HG03558 (cell line): ENCODE measurements at regions not wholly inside any gene's neighbourhood (a gene's known extent, or its start where the extent isn't known, plus 50 kb on each side); places are given as distances from the start of the nearest gene placed in this dataset.
"Not testable (repeated sequence)": the region's sequence is repeated elsewhere in the genome, so short reads cannot be mapped to it uniquely, and the experiment has no call there.

Experiments
- ATAC-seq: cut with Tn5 transposase; IDR thresholded peaks from one replicate; pipeline ENCODE4 v1.9.1; 2021; ENCODE audit warnings: moderate number of reproducible peaks; ENCODE audit not compliant: unreplicated experiment; ENCODE audit errors: extremely low read depth

DNA sequence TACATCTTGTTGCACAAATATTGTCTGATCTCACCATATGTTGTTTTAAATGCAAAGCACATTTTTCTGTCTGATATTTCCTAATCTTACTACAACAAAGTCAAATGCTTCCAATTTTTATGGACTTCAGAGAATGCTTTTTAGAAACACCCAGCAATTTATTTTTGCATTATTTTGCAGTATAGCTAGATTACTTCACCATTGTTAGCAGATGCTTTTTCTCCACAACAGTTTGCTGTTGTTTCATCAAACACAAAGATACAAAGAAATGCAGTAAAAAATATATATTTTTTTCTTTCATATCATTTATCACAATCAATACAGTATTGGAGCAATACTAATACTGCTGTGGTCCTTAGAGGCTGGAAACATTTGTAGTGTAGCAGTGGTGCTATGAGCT lies 674.4 kb downstream of the TMTC2 start:
- ATAC-seq: no peak

DNA sequence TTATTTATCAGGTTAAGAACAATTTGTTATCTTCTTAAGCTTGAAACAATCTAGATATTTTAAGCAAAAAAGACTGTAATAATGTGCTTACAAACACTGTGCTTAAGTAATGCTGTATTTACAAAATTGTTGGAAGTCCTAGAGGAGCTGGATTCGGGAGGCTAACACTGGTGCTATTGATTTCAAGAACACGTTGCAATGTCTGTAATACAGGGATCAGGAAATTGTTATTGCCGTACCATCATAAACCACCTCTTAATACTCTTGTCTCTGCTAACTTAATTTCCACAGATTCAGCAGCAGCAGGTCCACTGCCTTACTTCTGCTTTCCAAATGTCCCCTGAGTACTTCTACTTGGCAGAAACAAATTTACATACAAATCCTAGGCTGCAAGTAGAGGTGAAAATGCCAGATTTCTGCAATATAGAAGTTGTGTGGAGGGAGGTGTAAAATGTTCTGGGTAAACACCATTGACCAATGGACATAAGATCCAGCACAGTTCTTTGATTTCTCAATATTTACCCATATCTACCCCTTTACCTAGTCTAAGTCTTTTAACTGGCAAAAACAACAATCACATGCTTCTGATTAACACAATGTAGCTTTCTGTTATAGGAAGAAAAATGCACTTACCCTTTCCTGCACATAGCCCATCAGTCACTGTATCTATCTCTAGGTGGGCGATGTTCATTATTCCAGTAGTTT lies 663.4 kb downstream of the TMTC2 start:
- ATAC-seq: no peak

DNA sequence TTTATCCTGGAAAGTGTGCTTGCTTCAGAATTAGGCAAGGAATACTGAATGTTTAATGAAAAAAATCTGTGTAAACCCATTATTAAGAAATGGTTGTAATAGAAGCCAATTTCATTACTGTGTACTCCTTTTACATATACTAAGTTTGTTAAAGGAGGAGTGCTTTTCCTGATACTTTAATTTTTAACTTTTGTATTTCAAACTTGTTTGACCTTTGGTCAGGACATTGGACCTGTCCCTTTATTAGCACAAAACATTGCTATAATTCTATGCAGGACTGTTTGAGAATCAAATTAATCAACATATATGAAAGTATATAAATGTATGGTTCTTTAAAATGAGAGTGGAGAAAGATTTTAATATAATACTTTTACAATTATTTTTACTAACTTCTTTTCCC lies 659.6 kb downstream of the TMTC2 start:
- ATAC-seq: no peak

DNA sequence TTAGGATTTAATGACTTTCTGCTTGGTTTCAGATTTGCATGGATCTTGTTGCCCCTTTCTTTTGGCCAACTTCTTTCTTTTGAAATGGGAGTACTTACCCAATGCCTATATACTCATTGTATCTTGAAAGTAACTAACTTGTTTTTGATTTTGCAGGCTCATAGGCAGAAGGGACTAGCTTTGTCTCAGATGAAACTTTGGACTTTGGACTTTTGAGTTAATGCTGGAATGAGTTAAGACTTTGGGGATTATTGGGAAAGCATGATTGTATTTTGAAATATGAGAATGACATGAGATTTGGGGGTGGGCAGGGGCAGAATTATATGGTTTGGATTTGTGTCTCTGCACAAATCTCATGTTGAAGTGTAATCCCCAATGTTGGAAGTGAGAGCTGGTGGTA lies 657.1 kb downstream of the TMTC2 start:
- ATAC-seq: no peak

DNA sequence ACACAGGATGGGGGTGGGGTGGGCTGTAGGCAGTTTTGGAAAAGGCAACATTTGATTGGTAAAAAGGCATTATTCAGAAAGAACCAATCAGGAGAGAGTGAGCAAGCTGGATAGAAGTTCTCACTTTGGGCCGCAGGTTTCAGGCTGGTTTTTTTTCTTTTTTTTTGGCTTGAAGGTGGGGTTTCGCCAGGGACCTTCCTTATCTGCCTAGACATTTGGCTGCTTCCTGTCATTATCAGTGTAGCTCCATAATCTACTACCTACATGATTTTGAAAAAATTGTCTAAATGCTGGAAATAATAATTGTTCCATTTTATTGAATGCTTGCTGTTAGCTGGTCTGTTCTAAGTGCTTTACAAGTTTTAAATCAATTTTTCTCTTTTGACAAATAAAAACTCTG lies 649.0 kb downstream of the TMTC2 start:
- no peak for ATAC-seq

DNA sequence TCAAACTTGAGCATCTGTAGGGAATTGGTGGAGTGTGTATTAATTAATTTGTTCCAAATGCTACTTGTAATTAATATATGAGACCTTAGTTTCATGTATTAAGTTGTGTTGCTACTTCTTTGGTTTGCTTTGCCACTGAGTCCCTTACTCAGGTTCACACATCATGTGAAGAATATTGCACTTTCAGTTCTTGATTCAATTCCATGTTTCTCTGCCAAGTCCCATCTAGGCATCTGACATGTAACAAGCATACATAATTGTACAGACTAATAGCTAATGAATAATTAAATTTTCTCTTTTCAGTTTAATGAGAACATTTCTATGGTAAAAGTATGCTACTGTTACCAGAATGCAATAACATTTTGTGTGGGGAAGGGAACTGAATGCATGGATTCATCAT lies 640.0 kb downstream of the TMTC2 start:
- ATAC-seq: no peak

DNA sequence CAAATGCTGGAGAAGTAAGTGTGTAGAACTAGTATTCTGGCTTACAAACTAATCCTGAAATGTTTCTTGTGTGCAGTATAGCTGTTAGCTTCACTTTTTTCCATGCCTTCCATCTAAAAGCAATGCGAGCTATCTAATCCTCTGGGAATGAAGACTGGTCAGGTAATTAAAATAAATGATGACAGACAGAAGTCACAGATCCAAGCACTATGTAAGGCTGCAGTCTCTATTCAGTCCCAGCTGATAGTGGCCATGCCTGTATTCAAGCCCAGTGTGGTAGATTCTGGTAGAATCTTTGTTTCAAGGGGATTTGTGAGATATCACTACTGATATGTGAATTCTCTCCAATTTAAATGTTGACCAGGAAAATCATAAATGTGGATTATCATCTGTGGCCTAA lies 637.2 kb downstream of the TMTC2 start:
- no peak for ATAC-seq

DNA sequence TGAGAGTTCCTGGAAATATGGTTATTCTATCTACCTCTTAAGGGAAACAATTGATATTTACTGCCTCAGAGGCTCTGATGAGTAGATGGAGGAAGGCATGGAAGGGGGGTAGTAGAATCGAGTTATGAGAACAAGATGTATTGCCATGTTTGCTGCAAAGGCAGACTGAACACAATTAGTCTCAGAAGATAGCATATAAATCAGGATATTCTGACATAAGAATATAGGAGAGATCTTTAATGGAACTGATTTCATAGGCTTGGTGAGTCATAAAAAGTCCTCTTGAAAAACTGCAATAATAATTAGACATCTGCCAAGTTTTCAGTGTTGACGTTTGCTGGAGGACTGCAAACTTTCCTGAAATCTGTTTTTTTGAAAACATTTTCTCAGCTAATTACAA lies 636.1 kb downstream of the TMTC2 start:
- no peak for ATAC-seq

DNA sequence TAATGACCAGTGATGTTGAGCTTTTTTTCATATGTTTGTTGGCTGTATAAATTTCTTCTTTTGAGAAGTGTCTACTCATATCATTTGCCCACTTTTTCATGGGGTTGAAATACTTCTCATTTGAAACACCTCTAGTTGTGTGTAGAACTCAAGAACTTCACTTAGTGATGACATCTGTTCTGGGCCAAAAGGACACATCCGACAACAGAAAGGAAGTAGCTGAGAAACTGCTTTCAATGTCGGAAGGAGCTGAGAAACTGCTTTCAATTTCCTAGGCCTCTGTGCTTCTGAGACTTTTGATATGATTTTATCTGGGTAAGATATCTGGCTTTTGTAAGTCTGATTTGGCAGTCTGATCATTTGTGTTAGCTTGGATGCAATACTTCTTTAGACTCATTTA lies 635.3 kb downstream of the TMTC2 start:
- ATAC-seq: no peak

DNA sequence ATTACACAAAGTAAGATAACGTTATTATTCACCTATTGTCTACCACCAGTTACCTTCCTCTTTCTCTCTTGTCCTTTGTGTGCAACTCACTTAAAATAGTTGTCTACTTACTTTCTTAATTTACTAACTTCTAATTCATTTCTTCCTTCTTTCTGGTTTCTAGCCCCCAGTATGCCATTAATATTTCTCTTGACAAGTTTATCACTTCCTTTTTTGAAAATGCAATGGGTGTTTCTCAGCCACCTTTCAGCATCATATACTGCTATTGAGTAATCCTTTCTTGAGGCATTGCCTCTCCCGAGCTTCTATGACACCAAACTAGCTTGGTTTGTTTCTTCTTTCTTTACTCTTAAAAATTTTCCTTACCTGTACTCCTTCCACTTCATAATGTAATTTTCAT lies 633.6 kb downstream of the TMTC2 start:
- no peak for ATAC-seq

DNA sequence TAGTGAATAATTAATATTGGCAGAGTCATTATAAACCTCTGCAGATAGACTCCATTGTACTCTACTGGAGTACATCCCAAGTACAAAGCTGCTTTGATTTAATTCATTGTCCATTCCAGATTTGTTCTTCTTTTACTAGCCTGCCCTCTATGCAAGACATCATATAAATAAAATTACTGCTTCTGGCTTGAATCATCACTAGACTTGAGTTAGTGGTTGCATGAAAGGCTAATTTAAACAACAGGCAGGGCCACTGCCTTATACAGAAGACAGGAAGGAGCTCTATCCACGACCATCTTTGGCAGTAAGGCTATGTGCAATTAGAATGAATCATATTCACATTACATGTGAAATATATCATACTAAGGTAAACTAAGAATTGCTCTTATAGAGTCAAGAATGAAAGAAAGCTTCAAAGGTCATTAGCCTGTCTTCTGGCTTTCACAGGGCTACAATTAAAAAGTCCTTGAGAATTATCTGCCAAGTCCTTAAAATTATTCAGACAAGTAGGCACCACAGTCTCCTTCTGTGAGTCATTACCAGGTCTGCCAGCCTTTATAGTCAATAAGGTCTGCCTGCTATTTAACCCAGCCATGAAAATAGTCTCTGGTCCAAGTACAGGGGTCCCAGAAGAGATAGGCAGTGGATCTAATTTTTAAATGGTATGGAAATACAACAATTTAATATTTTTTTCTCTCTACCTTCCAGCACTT lies 631.8 kb downstream of the TMTC2 start:
- no peak for ATAC-seq

DNA sequence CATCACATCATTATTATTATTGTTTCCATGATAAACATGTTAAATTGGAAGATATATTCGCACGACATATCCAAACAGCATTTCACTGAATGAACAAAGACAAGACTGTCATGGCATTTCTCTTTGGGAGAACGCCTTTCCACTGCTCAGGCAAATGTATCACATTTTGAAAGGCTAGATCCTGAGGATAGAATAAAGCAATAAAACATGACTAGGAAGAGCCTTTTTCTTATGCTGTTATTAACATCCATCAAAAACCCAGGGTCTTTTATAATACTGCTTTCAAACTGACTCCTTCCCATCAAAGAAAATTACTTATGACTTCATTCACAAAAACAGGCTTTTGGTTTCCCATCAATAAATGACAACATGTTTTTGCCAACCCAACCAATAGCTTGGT lies 630.9 kb downstream of the TMTC2 start:
- no peak for ATAC-seq

DNA sequence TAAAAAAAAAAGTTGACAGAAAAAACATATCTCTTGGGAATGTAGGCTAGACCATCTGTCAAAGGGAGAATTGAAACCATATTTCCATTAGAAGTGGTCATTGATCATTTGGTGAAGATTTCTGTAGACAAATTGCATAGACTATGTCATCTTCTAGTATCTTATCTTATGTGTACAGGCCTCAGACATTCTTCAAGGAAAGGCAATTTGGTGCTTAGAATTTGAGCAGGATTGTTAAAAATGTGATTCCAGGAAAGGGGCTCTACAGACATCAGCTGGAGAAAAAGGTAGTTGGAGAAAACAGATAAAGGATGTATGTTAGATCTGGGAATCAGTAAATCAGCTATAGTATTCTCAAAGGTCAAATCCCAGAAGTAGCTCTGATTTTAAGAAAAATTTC lies 627.1 kb downstream of the TMTC2 start:
- no peak for ATAC-seq

DNA sequence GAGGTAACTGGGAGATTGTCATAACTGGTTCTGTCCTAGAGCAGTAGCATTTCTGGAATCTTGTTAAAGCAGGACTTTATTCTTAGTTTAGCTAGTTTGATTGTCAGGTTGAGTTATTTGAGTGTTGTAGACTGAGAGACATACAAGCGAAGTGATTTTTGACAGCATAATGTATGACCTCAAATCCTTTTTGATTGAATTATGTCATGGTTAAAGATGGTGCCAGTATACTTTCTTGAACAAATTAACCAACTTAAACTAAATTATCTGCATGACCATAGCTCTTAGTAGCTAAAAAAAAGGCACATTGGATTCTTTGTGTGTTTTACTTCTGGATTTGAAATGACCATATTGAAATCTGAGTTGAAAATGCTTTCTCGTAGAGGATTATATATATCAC lies 626.6 kb downstream of the TMTC2 start:
- no peak for ATAC-seq

DNA sequence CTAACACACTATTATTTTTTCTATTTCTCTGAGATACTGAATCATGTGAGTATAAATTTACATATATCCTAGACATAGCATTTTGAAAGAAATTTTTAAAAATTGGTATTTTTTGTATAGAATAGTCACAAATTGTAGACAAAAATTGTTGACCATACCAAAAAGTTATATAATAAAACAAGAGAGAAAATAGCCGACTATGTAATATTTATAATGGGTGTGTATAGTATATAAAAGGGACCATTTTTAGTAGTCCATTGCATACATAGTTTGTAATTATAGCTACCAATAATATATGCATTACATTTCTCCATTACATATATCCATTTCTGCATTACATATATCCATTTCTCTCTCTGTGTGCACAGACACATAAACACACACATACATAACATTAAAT lies 590.2 kb downstream of the TMTC2 start:
- ATAC-seq: no peak

DNA sequence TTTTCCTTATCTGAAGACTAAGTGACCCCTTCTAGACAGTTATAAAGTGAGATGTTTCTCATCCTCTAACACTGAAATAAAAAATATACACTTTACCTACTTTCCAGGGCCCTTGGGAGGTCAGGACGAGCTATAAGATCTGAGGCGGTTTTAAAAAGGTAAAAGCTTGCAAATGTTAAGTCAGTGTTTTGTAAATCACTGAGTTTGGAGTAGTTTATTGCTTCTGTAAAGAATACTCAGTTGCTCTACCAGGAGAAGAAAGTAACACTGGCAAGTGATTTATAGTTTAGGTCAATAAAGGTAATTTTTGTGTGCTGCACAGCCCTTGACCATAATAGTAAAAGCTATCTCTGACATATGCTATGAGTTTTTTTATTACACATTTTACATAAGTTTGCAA lies 584.5 kb downstream of the TMTC2 start:
- ATAC-seq: no peak

DNA sequence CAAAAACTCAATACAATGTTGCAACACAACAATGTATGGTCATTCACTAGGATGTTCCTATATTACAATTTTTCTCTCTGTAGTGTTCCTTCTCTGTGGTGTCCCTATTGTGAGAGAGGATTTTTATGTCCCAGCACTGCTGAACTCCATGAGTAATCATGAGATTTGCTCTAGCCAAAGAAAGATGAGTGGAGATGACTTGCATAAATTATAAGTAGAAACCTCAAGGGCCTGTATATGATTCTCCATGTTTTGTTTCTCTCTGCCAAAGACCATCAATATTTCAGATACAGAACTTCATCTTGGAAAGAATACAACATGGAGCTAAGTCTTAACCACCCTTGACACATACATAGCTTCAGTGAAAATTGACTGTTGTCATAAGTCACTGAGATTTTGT lies 579.1 kb downstream of the TMTC2 start:
- no peak for ATAC-seq

DNA sequence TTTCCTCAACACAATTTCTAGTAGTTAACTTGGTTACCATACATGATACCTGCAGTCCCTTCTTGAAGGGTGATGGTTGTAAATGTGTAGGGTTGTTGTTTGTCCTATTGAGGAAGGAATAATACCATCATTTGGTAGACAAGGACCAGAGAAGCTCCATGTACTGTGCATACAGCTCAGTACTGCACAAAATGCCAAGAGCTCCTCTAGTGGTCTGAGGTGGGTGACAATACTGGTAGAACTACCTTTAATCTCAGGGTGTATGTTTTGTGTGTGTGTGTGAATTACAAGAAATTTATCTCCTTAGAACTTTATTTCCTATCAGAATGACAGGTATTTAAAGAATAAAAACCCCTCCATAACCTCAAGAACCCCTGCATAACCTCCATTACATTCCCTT lies 575.3 kb downstream of the TMTC2 start:
- ATAC-seq: no peak

DNA sequence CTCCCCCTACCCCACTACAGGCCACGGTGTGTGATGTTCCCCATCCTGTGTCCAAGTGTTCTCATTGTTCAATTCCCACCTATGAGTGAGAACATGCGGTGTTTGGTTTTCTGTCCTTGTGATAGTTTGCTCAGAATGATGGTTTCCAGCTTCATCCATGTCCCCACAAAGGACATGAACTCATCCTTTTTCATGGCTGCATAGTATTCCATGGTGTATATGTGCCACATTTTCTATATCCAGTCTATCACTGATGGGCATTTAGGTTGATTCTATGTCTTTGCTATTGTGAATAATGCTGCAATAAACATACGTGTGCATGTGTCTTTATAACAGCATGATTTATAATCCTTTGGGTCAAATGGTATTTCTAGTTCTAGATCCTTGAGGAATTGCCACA lies 573.4 kb downstream of the TMTC2 start:
- ATAC-seq: not testable (repeated sequence)

DNA sequence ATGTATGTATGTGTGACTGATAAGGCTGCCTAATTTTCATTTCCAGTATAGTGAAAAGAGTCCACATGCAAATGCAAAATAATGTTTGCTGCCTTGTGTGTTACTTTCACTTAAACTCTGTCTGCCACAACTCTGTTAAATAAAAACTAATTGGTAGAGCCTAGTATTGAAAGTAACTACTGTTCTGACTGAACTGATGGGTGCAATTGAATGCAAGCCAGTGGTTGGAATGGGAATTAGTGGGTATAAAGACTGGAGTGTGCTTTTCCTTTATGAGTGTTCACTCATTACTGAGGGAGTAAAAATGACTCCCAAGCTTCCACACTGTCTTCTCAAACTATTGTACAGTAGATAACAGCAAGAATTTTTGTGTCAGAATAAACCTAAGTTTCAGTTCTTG lies 571.0 kb downstream of the TMTC2 start:
- ATAC-seq: no peak

DNA sequence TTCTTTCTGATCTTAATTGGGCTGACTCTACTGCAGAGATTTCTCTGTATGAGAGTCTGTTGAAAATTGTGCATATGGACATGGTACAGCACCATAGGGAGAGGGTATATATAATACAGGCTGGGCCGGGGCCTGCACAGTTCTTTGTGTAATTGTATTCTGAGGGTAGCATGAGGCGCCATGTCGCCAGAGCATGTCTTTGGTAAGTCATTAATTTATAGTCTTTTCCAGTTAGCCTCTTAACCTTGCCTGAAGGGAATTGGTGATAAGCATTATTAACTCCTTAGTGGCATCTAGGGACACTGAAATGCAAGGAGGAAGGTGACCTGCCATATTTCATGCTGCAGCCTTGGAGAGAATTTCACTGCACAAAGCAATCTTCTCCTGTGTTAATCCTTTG lies 569.9 kb downstream of the TMTC2 start:
- no peak for ATAC-seq

DNA sequence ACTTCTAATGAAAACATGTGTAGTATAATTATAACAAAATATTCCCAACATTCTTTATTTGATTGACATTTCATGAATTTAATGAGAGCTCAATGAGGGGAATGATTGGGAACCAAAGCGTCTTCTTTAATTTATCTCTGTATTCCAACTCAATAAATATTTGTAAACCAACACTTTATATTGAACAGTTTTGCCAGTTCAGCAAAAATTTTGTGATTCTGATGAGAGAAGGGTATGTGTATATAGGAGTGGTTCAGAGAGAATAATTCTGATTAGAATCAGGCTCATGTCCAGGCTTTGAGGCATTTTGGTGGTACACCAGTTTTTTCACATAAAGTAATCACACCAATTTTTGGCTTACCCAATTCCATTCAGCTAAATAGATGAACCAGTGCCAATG lies 564.2 kb downstream of the TMTC2 start:
- ATAC-seq: no peak
